ENCODE measurements at regions not wholly inside any gene's neighbourhood (a gene's known extent, or its start where the extent isn't known, plus 50 kb on each side); places are given as distances from the start of the nearest gene placed in this dataset.

GRCh38 chr2:105593221-105593967, 151.3 kb upstream of the NCK2 start:
- intact Hi-C loops (cut with micrococcal nuclease) = no loop called here
- H3K9me3 Mint-ChIP-seq = peaks cover 9% of the 10 kb centered on the region
- H3K27ac Mint-ChIP-seq = no peak overlapping the region

GRCh38 chr2:105592288-105592687, 152.4 kb upstream of the NCK2 start:
- Mint-ChIP-seq H3K9me3 (peaks cover 12% of the 10 kb centered on the region), H3K36me3 (ENCODE audit: low read depth) (peaks cover 2% of the 10 kb centered on the region), H3K27ac (no peak overlapping the region), H3K27me3 (no peaks in the 10 kb centered on the region), H3K4me3 (no peak overlapping the region), H3K4me1 (peaks cover 2% of the 10 kb centered on the region)
- intact Hi-C loops (cut with micrococcal nuclease) = no loop called here
- DNase-seq = no peak
- ATAC-seq (ENCODE audit: low read depth) = no peak
- POLR2A ChIA-PET = no interaction called here
- CTCF ChIA-PET = no interaction called here
- TF ChIP-seq CTCF (IDR thresholded peaks at IDR 0.05) = no peak

More at GRCh38 chr2:105593221-105593967, 151.3 kb upstream of the NCK2 start:
- ChIA-PET POLR2A (no interaction called here), CTCF (no interaction called here)
- ATAC-seq (ENCODE audit: low read depth) (no peak), DNase-seq (no peak)
- Mint-ChIP-seq H3K36me3 (ENCODE audit: low read depth) (no peaks in the 10 kb centered on the region), H3K27me3 (no peaks in the 10 kb centered on the region), H3K4me1 (peaks cover 2% of the 10 kb centered on the region), H3K4me3 (no peak overlapping the region)
- no peak for TF ChIP-seq CTCF (IDR thresholded peaks at IDR 0.05)

- ChIA-PET CTCF (no interaction called here), POLR2A (no interaction called here)
- DNase-seq = no peak
- intact Hi-C loops (cut with micrococcal nuclease) = no loop called here
- no peak for TF ChIP-seq CTCF (IDR thresholded peaks at IDR 0.05)
- no peak for ATAC-seq (ENCODE audit: low read depth)
- Mint-ChIP-seq H3K4me1 (peaks cover 2% of the 10 kb centered on the region), H3K27me3 (no peaks in the 10 kb centered on the region), H3K4me3 (no peak overlapping the region), H3K9me3 (peaks cover 12% of the 10 kb centered on the region), H3K36me3 (ENCODE audit: low read depth) (peaks cover 2% of the 10 kb centered on the region), H3K27ac (no peak overlapping the region)
These were observed 153.7 kb upstream of the NCK2 start for GRCh38 chr2:105590780-105591660.

GRCh38 chr2:105588581-105588980, 156.1 kb upstream of the NCK2 start:
- ATAC-seq (ENCODE audit: low read depth) (no peak), DNase-seq (no peak)
- Mint-ChIP-seq H3K4me1 (no peaks in the 10 kb centered on the region), H3K27ac (no peak overlapping the region), H3K36me3 (ENCODE audit: low read depth) (peaks cover 2% of the 10 kb centered on the region), H3K4me3 (no peak overlapping the region), H3K9me3 (peaks cover 12% of the 10 kb centered on the region), H3K27me3 (no peaks in the 10 kb centered on the region)
- CTCF ChIA-PET = no interaction called here
- POLR2A ChIA-PET = no interaction called here
- TF ChIP-seq CTCF (IDR thresholded peaks at IDR 0.05) = no peak
- intact Hi-C loops (cut with micrococcal nuclease) = no loop called here

GRCh38 chr2:105587637-105588036, 157.1 kb upstream of the NCK2 start:
- H3K36me3 Mint-ChIP-seq (ENCODE audit: low read depth) = peaks cover 2% of the 10 kb centered on the region
- ATAC-seq (ENCODE audit: low read depth) = no peak
- intact Hi-C loops (cut with micrococcal nuclease) = no loop called here

More at GRCh38 chr2:105587637-105588036, 157.1 kb upstream of the NCK2 start:
- Mint-ChIP-seq H3K4me3 (no peak overlapping the region), H3K9me3 (peaks cover 12% of the 10 kb centered on the region), H3K4me1 (no peaks in the 10 kb centered on the region), H3K27ac (no peak overlapping the region), H3K27me3 (no peaks in the 10 kb centered on the region)
- no peak for DNase-seq
- TF ChIP-seq CTCF (IDR thresholded peaks at IDR 0.05) = no peak
- POLR2A ChIA-PET = no interaction called here
- CTCF ChIA-PET = no interaction called here

All from activated B cell treated with CpG ODN at 0.5 μM for 24 hours (primary cell).